Activated CD8-positive, alpha-beta memory T cell treated with anti-CD3 and anti-CD28 coated beads, Interleukin-2, amount 50 U/mL, for 4 hours (primary cell): ENCODE measurements at regions not wholly inside any gene's neighbourhood (a gene's known extent, or its start where the extent isn't known, plus 50 kb on each side); places are given as distances from the start of the nearest gene placed in this dataset.

ENCODE experiments used
- DNase-seq: peaks from one replicate; pipeline ENCODE4 v3.0.0-alpha.2; 2020

- DNase-seq = no peak
Measured at GRCh38 chr18:77995593-77995992, 745.9 kb downstream of the GALR1 start.

DNA sequence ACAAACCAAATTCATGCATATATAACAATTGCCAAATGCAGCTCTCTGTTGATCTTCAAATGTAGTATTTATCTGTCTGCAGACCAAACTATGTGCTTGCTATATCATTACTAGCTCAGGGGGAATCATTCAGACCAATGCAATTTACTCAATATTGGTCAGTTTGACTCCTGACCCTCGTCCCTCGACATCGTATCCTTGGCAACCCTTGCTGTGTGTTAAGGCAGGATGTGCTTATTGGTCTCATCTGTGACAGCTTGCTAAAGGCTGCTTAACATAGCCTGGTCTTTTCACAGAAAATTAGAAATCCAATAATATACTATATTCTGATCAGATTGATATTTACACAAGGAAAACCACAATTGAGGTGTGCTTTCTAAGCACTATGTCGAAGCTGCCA lies 747.1 kb downstream of the GALR1 start:
- no peak for DNase-seq

DNA sequence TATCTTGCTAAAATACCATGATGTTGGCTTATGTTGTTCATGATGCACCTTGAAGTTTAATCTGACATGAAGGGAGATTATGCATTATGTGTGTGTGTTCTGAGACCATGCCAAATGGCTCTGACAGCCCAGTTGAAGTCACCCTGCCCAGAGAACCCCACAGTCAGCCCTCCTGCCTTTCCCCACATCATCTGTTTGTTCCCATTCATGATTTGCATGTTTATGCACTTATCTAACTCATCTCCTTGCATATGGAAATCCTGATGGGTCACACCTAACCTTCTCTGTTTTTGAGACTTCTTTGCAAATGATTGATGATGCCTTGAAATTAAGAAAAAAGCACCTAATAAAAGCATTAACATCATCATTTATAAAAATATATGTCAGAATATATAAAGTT lies 752.2 kb downstream of the GALR1 start:
- DNase-seq = no peak

DNA sequence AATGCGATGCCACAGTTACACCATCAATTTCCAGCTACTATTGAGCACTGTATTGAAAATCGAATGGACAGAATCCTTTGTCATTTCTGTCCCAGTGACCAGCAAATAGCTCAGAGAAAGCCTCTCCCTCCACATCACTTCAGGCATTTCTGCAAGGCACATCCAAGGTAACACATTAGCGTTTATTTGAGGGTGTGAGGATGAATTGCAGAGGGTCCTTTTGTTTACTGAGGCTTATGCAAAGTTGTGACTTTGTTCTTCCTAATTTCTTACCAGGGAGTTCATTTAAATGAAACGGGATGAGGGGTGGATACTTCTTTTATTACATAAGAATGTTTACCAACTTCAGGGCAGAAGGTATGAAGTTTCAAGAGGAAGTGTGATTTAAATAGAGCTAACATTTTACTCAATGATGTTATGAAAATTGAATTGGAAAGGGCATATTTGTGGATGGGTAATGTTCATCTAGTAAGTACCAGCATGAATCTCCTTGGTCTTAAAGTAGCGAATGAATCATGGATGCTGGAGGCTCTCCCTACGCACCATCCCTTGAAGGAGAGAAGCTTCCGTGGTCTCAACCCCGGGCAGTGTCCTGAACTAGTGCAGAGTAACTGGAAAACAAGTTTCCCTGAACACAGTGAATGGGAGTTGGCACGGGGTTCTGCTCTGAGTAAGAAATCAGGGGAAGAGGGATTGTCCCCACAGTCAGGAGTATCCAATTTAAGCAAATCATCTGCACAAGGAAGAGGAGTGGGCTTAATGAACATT lies 756.5 kb downstream of the GALR1 start:
- no peak for DNase-seq

DNA sequence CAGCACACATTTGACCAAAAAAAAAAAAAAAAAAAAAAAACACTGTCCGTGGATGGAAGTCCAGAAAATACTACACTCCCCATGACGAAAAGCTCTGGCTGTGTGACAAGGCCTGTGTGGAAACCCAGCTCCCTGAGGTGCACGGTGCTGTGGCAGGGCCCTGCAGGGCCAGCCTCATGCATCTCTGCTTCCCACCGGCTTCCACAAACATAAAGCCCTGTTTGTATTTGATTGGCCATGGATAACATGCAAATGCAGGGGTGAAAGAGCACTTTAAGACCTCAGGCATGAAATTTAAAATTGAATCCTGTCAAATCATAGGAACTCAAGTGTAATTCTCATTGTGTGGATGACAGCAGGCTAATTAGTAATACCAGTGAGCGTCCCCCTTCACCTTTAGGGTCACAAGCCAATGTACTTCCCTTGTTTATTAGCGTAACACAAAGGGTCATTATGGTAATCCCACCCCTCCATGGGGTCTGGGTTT lies 757.2 kb downstream of the GALR1 start:
- DNase-seq = no peak

DNA sequence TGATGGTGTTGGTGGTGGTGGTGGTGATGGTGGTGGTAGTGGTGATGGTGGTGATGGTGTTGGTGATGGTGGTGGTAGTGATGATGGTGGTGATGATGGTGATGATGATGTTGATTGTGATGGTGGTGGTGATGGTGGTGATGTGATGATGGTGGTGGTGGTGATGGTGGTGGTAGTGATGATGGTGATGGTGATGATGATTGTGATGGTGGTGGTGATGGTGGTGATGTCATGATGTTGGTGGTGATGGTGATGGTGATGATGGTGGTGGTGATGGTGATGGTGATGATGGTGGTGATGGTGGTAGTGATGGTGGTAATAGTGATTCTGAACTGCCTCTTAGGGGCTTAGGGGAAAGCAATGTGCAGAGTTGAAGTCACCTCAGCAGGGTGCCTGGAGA lies 760.7 kb downstream of the GALR1 start:
- DNase-seq = no peak

DNA sequence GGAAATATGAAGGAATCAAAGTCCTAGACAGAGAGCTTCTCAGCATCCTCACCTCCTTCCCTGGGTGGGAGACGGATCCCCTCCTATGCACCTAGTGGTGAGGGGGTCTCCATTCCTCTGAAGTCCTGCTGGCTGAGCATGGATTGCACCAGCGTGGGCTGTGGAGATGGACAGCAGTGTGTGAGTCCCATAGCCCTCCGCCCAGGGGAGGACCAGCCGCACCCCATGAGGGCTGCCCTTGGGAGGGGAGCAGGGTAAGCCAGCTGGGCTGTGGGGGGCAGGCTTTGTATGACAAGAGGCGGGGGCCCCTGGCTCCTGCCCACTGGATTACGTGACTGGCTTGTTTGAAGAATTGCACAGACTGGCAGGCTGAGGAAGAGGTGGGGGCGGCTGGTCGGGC lies 768.2 kb downstream of the GALR1 start:
- no peak for DNase-seq

DNA sequence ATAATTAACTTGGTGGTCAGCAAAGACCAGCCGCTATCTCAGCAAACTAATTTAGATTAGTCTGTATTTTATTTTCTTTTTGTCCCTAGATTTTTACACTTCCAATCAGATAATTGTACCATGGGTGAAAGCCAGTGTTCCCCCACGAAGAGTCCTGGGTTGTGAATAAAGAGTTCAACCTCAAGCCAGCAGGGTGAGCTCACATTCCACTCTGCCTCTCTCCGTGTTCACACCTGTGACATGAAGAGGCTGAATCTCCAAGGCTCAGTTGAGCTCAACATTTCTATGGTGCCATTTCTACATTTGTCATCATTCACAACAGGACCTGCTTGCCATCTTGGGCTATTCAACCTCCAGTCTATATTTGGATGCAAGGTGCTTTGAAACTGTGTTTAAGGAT lies 771.5 kb downstream of the GALR1 start:
- DNase-seq = no peak

GRCh38 chr18:78031589-78031988 lies 781.9 kb downstream of the GALR1 start:
- no peak for DNase-seq

GRCh38 chr18:78031991-78032390 lies 782.3 kb downstream of the GALR1 start:
- DNase-seq = no peak

DNA sequence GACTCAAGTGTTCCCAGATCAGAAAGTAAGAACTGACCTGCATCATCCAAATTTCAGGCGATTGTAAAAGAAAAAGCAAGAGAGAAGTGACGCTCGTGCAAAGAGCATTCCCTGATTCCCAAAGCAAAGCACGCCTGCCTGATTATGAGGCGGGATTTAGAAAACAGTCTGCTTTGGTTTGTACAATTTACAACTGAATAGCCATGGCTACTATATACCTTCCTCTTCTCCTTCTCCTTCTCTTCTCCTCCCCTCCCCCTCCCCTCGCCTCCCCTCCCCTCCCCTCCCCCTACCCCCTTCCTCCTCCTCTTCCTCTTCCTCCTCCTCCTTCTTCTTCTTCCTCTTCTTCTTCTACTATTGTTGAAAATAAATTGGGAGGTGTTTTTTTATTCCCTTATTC lies 782.9 kb downstream of the GALR1 start:
- DNase-seq = no peak

GRCh38 chr18:78034755-78035154 lies 785.1 kb downstream of the GALR1 start:
- DNase-seq = no peak

DNA sequence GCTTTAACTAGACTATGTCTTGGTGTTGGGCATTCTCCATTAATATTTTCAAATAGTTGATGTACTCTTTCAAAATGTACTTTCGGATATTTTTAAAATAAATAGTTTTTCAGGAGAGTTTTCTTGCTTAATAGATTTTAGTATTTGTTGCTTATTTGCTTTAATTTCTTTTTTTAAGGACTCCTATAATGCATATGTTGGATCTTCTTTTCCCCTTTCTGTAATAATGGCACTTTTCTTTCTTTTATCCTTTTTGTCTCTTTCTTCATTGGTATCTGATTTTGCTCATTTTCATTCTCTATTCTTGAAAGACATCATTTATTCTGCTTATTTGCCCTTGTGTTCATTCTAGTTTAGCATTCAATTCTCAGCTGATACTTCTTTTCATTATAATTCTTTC lies 791.6 kb downstream of the GALR1 start:
- DNase-seq = no peak

GRCh38 chr18:78046631-78047030 lies 797.0 kb downstream of the GALR1 start:
- no peak for DNase-seq

- no peak for DNase-seq
Measured at GRCh38 chr18:78049281-78049680, 799.6 kb downstream of the GALR1 start.

GRCh38 chr18:78054801-78055200 lies 805.2 kb downstream of the GALR1 start:
- no peak for DNase-seq

DNA sequence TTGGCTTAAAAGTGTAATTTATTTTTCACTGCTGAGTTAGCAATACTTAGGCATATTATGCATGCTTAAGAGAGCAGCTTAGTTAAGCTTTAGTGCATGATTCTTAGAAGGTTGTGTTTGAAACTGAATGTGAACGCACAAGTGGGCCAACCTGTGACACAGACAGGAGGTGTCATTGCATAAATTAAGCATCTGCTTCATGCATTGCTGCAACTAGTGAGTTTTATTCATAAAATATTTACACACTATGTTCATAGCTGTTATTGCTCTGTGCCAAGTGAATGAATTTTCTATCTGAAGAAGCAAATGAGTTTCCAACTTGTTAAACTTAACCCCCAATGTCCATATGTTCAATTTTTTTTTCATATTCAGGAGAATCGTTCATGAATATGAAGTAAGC lies 806.4 kb downstream of the GALR1 start:
- no peak for DNase-seq

GRCh38 chr18:78069784-78070664 lies 820.4 kb downstream of the GALR1 start:
- no peak for DNase-seq

GRCh38 chr18:78071166-78071710 lies 821.6 kb downstream of the GALR1 start:
- DNase-seq = no peak

DNA sequence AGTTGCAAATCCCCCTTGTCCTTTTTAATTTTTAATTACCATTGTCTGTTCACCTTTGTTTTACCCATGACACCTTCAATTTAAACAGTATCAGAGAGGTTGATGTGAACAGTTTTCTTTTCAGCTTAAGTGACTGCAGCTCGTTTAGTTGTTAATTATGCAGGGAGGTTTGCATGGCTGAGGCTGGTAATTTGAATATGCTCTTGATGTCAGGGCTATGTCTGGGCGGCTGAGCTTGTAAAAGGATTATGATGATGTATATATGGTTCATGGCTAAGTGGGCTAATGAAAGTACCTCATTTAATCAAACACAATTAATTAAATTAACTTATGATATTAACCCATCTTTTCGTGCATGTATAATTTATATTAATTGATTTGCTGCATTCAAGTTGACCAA lies 822.1 kb downstream of the GALR1 start:
- DNase-seq = no peak

- no peak for DNase-seq
Measured at GRCh38 chr18:78072375-78072774, 822.7 kb downstream of the GALR1 start.

DNA sequence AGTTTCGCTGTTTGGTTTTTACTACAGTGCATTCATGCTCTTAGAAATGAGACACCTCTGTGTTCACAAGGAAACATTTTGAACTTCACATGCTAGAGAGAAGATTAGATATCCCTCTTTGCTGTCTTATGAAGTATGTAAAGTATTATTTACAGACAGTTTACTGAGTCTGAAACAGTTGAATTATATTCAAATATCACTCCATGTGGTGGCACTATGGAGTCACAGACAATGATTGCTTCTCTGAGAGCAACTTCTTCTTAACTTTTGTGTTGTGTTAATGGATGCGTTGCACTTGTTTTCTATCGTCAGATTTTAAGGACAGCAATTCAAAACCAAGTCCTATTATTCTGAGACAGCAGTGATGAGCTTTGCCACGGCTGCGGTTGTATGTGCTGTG lies 823.6 kb downstream of the GALR1 start:
- no peak for DNase-seq

GRCh38 chr18:78074400-78075020 lies 824.9 kb downstream of the GALR1 start:
- DNase-seq = no peak
